Hematopoietic multipotent progenitor cell (in vitro differentiated cells): ENCODE measurements at regions not wholly inside any gene's neighbourhood (a gene's known extent, or its start where the extent isn't known, plus 50 kb on each side); places are given as distances from the start of the nearest gene placed in this dataset.
"Not testable (repeated sequence)": the region's sequence is repeated elsewhere in the genome, so short reads cannot be mapped to it uniquely, and the experiment has no call there.

Experiments
- DNase-seq, 3 donors: peaks; one replicate each; pipeline ENCODE4 v3.0.0-alpha.2; 2011 to 2015; ENCODE audit warnings: low read depth in 2 of 3, low spot score in 2 of 3

DNA sequence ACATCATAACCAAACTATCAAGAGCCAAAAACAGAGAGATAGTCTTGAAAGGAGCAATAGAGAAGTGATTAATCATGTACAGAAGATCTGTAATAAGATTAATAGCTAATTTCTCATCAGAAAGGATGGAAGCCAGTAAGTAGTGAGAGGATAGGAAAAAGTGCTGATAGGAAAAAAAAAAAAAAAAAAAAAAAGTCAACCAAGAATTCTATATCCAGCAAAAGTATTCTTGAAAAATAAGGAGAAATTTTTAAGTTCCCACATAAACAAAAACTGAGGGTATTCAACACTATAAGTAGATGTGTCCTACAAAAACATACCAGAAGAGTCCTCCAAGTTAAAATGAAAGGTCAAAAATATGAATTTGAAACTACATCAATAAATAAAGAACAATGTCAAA is 218.7 kb upstream of the GPC6 start:
- no peak for DNase-seq

DNA sequence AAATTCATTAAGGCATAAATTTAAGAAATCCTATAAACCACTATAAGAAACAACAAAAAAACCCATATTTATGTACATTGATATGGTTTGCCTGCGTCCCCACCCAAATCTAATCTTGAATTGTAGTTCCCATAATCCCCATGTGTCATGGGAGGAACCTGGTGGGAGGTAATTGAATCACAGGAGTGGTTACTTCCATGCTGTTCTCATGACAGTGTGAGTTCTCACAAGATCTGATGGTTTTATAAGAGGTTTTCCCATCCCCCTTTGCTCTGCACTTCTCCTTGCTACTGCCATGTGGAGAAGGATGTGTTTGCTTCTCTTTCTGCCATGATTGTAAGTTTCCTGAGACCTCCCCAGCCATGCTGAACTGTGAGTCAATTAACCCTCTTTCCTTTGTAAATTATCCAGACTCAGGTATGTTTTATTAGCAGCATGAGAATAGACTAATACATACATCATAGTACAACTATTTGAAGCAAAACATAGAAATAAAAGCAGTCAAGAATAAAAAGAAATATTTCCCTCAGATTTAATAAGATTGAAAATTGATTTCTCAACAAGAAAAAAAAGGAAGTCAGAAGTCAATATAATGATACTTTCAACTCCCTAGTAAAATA is 209.0 kb upstream of the GPC6 start:
- DNase-seq, result no peak

DNA sequence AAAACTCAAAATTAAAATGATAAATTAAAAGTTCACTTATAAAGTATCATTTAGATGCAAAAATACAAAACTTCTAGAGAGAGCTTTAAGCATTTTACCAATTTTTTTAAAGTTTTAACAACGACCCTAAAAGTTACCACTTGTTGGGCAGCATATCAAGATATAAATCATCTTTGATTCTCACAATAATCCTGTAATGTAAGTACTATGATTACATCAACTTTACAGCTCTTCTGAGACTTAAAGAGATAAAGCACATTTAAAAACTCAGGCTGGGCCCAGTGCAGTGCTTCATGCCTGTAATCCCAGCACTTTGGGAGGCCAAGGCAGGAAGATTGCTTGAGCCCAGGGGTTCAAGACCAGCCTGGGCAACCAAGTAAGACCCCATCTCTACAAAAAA is 202.7 kb upstream of the GPC6 start:
- no peak for DNase-seq

DNA sequence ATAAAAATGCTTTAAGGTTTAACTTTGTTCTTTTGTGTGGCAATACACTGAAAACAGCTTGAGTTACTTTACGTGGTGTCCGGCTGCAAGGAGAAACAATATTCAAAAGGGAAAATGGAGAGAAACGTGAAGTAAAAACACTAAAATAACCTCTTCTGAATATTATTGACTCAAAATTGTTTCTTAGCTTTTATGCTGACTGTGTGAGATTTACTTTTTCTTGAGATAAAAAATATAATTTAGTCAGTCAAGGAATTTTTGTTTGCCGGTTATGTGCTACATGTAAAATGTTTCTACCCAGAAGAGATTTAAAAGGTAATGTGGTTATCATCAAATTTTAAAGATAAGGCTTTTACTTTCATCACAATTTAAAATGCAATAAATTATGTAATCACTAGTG is 200.6 kb upstream of the GPC6 start:
- no peak for DNase-seq

DNA sequence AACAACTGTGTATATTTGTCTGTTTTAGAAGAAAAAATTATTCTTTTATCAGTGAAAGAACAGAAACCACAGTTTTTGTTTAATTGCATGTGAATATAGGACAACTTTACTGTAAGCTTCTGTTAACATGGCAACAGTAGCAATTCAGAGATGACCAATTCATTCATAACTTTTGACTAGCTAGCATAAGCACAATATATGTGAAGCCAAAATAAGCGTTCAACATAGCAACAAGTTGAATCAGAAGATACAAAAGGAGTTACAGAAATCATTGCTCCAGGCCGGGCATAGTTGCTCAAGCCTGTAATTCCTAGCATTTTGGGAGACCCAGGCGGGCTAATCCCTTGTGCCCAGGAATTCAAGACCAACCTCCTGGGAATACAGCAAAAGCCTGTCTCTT is 197.1 kb upstream of the GPC6 start:
- no peak for DNase-seq

DNA sequence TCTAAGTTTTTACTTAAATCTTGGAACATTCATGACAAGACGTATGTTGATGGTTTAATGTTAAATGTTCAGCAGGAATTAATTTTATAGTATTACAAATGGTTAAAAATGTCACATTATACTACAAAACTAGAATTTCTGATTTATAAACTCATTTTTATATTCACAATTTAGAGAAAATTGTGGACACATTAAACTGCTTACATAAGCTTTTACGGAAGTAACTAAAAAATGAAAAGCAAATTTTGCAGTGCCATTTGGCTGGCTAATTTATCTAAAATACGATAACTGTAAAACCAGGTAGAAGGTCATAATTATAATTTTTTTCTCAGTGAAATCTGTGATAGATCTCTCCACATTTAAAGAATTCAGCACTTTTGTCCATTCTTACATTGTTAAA is 190.2 kb upstream of the GPC6 start:
- no peak for DNase-seq

DNA sequence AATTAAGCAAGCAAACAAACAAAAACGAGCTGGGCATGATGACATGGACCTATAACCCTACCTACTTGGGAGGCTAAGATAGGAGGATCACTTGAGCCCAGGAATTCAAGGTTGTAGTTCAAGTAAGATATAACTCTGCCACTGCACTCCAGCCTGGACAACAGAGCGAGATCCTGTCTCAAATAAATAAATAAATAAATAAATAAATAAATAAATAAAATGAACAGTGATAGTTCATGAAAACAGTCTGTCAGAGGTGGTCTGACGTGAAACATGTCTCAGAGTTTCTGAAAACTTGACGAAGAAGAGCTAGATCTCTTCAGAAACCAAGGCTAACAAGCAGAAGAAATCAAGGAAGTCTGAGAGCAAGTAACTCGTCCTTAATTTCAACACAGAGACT is 188.8 kb upstream of the GPC6 start:
- DNase-seq, result no peak

DNA sequence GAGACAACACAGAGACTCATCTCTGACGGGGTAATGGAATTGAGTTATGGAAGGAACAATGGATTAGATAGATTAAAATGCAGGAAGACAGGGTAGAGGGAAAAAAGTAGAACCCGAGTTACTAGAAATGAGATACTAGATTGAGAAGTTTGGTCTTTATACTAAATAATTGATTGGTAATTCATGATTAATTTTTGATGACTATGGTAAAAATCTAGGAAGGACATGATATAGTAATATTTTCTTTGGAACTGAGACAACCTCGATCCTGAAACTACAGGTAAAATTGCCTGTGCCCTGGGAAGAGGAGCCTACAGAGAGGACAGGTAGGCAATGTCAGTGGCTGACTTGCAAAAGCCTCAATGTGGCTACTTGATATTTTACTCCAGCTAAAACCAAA is 188.4 kb upstream of the GPC6 start:
- DNase-seq, result no peak

DNA sequence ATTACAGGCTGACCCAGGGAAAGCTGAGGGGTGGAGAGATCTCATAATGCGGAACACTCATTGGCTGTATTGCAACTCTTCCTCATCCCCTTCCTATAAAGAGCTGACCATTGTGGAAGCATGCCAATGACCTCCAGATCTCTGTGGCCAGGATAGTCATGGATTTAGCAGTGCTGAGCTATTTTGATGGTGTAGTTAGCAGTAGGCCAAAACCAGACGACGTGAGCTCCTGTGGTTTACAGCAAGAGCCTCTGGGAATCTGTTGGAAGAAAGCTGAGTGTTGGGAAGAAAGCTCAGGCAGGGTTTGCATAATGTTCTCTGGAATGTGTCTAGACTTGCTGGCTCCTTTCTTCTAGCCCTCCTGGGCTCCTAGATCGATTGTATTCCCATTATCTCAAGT is 187.5 kb upstream of the GPC6 start:
- DNase-seq, result no peak

DNA sequence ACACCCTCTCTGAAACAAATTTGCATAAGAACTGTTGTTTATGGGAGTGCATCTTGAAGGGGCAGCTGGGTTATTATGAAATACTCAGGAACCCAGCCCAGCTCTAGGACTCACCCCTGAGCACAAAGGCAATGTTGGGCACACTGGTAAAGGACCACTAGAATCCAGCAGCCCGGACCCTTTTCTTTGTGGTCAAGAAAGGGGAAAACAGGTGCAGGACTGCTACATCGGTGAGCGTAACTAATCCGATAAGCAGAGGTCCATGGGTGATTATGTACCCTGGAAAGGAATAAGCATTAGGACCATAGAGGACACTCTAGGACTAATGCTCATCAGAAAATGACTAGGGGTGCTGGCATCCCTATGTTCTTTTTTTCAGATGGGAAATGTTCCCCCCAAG is 185.0 kb upstream of the GPC6 start:
- not testable (repeated sequence) for DNase-seq

DNA sequence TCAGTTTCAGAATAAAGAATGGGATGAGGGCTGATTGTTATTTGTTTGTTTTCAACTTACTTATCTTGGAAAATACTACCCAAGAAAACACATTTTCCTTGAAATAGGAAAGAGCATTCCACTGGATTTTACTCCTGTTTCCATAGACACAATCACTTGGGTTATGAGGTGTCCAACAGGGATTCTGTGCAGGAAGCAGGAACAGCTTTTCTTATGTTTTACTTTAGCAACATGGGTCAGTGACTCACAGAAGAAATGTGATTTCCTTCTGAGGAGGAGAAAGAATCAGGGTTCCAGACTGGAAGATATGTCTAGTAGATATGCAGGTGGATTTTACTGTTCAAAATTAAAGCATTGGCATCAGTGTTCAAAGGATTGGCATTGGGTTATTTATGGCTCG is 180.8 kb upstream of the GPC6 start:
- no peak for DNase-seq

DNA sequence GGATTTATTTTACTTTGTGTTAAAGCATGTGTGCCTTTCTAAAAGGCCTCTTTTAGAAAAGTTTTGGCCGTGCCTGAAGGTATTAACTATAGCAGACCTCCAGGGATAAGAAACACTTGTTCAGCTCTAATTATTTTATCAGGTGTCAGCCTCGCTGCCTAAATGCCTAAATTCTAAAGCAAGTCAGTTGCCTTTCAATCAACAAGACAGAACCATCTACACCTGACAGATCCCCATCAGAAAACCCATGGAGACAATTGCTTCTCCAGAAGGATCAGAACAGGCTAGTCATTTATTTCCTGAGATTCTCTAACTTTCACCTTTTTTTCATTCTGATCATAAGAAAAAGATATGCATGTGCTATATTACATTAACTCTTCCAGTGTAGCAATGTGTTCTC is 171.4 kb upstream of the GPC6 start:
- no peak for DNase-seq

DNA sequence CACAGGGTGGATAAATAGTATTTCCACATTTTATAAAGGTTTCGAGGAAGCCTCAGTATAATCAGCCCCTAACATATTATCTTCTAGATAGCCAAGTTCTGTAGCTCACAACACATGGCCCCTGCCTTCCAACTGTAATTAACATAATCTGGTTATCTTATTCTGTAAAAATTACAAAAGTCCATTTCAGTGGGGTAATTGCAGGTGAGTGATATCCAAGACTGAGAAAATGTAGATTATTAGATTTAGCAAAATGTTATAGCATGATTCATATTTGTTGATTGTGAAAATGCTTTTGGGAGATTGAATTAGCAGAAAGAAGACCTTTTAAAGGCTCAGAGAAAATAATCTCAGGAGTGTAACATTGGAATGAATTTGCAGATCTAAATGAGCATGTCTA is 168.3 kb upstream of the GPC6 start:
- no peak for DNase-seq

DNA sequence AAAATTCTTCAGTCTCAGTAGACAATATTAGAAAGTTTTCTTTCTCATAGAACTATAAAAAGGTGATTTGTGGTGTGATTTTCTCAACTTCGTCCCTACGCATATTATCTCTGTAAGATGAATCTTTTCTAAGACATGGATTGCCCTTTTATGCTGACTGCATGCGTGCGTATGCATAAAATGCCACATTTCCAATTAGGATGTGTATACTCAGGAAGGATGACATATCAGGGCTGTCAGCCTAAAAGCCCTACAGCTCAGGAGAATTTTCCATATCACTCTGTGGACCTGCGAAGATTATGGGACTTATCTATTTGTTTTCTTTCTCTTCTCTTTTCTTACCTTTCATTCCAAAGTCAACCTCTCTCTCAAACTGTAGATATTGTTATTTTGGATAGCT is 166.5 kb upstream of the GPC6 start:
- DNase-seq, result no peak

DNA sequence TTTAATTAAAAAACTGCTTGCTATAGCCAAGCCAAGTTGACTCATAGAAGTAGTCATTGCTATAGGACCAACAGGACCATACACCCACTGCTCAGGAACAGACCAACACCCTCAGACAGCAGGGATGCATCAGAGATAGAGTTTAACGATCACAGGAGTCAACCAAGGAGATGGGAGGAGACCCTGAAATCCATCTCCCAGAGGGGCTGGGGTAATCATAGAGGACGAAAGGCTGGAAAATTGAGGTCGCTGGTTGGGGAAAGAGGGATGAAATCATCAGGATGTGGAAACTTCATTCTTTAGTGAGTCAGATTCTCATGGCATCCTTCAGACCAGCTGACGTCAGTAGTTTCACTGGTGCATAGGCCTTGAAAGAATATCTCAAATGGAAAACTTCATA is 160.4 kb upstream of the GPC6 start:
- no peak for DNase-seq

DNA sequence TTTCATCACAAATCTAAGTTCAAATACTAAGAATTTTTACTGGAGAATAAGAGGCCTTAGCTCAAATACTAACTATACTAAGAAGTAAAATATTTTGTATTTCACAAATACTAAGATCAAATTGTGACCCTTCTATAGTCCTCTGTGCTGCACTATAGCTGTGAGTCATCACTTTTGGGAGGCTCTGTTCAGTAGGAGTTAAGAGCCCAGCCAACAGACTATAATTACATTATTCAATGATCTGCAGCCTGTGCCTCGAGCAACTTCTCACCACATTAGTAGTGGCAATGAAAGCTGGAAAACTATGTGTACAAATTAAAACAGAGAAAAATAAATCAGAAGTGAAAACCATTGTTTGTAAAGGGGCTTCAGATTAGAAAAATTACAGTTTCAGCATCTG is 147.3 kb upstream of the GPC6 start:
- DNase-seq, result no peak

DNA sequence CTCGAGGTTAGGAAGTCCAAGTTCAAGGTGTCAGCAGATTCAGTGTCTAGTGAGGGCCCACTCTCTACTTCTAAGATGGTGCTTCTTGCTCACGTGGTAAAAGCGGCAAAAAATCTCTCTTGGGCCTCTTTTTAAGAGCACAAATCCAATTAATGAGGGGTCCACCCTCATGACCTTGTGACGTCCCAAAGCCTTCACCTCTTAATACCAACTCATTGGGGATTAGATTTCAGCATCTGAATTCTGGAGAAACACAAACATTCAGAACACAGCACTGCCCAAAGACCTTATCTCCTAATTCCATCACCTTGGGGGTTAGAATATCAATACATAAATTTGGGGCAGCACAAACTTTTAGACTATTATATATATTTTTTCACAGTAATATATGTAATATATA is 146.4 kb upstream of the GPC6 start:
- no peak for DNase-seq

DNA sequence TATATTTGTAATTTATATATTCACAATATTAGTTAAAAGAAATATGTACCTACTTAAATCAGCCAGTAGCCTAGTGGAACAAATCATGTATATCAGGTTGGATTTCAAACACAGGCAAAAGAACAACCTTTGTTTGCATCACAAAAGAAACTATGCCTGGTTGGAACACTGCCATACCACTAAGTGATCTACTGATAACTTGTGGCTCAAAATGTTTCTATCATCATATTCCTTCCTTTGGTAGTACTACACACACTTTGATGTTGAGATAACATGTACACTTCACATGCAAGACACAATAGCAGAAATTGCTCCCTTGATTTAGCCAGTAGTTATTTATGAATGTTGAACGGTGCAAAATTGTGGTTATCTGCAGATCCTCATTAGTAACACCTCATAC is 146.0 kb upstream of the GPC6 start:
- DNase-seq, result no peak

DNA sequence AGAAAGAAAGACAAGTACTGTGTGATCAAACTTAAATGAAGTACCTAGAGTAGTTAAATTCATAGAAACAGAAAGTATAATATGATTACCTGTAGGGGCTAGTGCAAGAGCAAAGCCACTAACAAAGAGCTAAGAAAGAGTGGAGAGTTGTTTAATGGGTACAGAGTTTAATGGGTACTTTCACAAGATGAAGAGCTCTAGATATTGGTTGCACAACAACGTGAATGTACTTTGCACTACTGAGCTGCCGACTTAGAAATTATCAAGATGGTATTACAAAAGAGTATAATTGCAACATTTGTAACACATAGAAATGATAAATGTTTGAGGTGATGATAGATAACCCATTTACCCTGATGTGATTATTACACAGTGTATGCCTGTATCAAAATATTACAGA is 140.3 kb upstream of the GPC6 start:
- DNase-seq, result no peak

DNA sequence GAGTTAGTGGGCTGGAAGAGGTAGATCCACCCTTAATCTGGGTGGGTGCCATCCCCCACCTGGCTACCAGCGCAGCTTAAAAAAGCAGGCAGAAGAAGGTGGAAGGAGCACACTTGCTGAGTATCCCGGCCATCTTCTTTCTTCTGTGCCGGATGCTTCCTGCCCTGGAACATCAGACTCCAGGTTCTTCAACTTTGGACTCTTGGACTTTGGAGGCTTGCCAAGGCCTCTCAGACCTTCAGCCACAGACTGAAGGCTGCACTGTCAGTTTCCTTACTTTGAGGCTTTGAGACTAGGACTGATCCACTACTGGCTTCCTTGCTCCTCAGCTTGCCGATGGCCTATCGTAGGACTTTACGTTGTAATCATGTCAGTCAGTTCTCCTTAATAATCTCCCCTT is 127.6 kb upstream of the GPC6 start:
- no peak for DNase-seq

DNA sequence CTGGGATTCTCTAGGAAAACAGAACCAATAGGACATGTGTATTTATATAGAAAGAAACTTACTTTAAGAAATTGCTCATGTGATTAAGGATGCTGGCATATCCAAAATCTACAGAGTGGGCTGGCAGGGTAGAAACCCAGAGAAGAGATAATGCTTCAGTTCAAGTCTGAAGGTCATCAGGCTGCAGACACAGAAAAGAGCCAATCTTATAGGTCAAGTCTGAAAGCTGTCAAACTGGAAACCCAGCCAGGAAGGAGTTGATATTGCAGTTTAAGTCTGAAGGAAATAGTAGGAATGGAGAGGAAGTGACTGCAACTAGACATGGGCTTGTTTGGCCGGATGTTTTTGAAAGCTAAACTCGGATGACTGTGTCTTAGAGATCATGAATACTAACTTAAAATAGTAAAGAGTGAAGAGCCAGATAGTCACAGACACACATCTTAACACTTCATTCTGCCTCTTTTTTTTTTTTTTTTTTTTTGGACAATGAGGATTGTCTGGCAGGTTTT is 125.3 kb upstream of the GPC6 start:
- DNase-seq, result no peak

DNA sequence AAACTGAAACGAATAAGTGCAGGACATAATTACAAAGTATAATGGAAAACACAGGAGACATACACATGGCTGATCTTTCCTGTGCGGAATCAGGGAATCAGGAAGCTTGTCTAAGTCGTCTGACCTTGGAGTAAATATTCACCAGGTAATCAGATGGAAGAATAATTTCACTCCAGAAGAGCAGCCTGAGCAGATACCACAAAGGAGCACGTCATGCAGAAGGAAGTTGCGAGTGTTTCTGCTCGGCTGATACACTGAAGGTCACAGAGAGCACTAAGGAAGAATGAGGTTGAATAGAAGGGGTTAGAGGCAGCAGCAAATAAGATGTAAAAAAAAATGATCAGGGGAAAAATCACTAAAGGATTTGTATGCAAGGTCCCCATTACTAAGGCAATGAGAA is 122.3 kb upstream of the GPC6 start:
- DNase-seq, result no peak

DNA sequence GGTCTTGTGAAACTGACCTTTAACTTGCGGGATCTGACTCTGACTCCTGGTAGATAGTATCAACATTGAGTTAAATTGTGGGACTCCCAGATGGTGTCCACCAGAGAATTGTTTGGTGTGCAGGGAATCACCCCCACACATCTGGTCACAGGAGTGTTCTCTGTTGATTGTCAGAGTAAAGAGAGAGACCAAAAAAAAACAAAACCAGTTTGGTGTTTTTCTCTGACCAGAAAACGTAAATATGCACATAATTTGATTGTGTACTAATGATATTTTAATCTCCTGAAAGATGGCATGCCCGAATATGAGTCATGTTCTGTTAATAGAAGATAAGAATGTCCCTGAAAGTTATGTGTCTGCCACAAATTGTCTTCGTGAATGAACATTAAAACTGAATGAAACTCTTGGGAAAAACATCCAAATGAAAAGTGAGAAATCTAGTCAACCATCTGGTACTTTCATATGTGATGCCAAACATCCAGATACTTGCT is 118.5 kb upstream of the GPC6 start:
- DNase-seq, result no peak
